GM13976 (cell line): ENCODE measurements at regions not wholly inside any gene's neighbourhood (a gene's known extent, or its start where the extent isn't known, plus 50 kb on each side); places are given as distances from the start of the nearest gene placed in this dataset.
A peak's percentile ranks its signal among the peaks of the same experiment; 100 is the strongest.
"Not testable (repeated sequence)": the region's sequence is repeated elsewhere in the genome, so short reads cannot be mapped to it uniquely, and the experiment has no call there.

ENCODE experiments used
- DNase-seq: peaks from one replicate; pipeline ENCODE4 v3.0.0; 2012; ENCODE audit warnings: low spot score
- in situ Hi-C: fragments of 300-500 bp; cut with MboI; formaldehyde crosslinking; loops from one replicate; pipeline ENCODE4 v1.12.0; 2022; ENCODE audit warnings: low sequenced_read_pairs, mixed read lengths, inconsistent platforms; ENCODE audit not compliant: unreplicated experiment
- TF ChIP-seq, protein P1 (sequence below): IDR thresholded peaks from 2 replicates; pipeline ENCODE4 v1.5.1; 2012; ENCODE audit warnings: borderline replicate concordance, mild to moderate bottlenecking; ENCODE audit not compliant: insufficient read depth; ENCODE audit errors: extremely low read depth, missing control alignments, control extremely low read depth

DNA sequence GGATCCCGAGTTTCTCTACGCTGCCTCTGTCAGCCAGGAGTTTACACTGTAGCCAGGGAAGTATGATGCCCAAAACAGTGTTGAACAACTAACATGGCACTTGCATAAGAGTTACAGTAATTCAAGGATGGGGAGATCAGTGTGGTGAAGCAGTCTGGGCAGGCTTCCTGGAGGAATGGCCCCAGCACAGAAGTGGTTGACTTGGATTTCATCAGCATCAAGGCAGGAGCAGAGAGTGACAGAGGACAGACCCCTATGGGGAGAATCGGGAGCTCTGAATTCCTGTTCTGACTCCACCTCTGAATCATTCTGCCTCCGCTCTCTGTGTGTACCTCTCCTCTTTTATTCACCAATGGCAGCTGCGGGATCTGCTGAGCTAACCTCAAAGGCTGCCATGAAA lies 124.5 kb downstream of the KCNA5 start:
- DNase-seq = no peak
- in situ Hi-C loops = no loop called here

DNA sequence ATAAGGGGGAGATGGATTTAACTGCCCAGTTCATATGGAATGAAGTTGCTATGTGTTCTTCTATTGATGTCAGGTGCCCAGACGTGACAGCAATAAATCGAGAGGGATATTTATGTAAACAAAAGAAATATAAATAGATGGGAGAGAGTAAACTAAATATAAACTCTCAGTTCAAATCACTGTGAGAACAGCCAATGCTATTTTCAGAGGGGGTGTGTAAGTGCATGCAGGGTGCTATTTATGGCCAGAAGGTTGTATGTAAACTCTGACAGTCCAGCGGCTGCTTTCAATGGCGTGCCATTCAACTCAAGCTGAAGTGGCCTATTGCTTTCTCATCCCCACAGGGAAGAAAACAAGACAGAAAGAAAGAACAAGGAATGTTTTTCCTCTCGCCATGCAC lies 127.2 kb downstream of the KCNA5 start:
- in situ Hi-C loops = no loop called here
- no peak for DNase-seq
- TF ChIP-seq, protein P1, sequence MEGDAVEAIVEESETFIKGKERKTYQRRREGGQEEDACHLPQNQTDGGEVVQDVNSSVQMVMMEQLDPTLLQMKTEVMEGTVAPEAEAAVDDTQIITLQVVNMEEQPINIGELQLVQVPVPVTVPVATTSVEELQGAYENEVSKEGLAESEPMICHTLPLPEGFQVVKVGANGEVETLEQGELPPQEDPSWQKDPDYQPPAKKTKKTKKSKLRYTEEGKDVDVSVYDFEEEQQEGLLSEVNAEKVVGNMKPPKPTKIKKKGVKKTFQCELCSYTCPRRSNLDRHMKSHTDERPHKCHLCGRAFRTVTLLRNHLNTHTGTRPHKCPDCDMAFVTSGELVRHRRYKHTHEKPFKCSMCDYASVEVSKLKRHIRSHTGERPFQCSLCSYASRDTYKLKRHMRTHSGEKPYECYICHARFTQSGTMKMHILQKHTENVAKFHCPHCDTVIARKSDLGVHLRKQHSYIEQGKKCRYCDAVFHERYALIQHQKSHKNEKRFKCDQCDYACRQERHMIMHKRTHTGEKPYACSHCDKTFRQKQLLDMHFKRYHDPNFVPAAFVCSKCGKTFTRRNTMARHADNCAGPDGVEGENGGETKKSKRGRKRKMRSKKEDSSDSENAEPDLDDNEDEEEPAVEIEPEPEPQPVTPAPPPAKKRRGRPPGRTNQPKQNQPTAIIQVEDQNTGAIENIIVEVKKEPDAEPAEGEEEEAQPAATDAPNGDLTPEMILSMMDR = no peak

More for the DNA sequence above, 124.5 kb downstream of the KCNA5 start:
- TF ChIP-seq, protein P1 = no peak

DNA sequence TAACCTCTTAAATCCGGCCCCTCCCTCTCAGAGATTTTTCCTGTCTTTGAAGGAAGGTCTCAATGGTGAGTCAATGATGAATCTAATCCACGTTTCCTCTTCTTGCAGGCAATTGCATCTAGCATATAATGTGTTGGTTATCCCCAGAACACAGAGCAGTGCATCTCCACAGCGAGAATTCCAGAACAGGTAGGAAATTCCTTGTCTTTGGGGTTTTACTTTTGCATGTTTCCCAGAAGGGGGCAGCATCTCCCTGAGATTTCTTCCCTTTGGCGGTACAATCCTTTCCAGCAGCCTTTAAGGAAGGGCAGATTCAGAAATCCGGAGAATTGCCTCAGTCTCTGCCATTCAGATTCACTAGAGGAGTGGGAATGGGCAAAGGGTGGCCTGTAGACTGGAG lies 128.0 kb downstream of the KCNA5 start:
- DNase-seq = peak; percentile 42
- in situ Hi-C loops = no loop called here
- TF ChIP-seq, protein P1 = no peak

DNA sequence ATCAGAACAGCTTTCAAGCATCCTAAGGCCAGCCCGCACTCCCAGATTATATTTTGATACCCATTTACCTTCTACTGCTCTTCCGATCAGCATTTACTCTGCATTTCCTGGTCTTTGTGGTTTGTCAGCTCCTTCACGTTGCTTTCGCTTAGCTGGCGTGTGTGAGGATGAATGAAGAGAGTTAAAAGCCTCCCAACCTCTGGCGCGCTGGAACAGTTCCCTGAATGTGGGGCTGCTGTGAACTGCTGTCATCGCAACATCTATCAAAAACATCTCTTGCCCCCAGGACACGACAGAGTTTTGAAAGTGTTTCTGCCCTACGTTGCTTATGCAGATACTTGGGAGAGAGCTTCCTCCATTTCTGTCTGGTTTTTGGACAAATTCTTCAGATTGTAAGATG lies 129.2 kb downstream of the KCNA5 start:
- TF ChIP-seq, protein P1 = no peak
- no peak for DNase-seq
- in situ Hi-C loops = no loop called here

DNA sequence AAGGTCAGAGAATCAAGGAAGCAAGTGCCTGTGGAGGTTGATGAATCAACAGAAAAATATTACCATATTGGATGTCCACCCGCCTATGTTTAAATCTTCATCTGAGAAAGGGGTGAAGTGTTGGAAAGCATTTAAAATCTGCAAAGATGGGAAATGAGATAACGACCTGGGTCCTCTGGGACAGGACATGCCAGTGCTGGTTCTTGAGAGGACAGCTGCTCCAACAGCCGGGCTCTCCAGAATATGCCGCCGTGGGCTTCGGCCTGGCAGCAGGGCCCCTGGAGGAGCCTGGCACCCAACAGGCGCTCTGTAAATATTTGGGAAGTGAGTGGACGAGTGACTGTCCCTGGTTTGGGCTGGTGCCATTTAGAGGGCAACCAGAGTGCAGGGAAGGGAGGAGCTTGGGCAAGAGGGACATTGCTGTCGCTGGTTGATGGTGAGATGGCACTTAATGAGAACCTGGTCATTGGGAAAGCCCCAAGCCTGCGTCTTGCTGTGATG lies 129.9 kb downstream of the KCNA5 start:
- TF ChIP-seq, protein P1 = no peak
- no peak for DNase-seq
- in situ Hi-C loops = no loop called here

DNA sequence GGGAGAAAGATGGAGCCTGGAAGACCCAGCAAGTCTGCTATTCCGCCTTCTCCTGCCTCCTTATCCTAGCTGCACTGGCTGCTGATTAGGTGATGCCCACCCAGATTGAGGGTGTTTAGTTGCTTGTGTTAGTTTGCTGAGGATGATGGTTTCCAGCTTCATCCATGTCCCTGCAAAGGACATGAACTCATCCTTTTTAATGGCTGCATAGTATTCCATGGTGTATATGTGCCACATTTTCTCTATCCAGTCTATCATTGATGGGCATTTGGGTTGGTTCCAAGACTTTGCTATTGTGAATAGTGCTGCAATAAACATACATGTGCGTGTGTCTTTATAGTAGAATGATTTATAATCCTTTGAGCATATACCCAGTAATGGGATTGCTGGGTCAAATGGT lies 131.7 kb downstream of the KCNA5 start:
- in situ Hi-C loops, DNase-seq: not testable (repeated sequence)

DNA sequence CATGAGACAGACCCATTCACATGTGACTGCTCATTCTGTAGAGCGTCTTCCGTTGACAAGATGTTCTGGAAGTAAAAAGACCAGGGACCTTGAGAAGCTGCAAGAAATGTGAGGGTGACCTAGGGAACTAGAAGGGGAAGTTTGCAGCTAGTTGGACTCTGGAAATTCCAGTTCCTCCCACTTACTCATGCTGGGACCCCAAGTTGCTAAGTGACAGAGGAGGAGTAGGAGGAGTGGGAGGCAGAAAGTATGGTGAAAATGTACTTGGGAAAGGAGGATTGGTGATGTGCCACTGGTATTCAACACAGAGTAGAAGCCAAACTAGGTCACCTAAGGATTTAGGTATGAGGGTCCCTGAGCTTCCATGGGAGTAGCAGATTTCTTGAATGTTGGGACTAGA lies 132.4 kb downstream of the KCNA5 start:
- DNase-seq = no peak
- TF ChIP-seq, protein P1 = no peak
- in situ Hi-C loops = no loop called here
